Renal pelvis (tissue), 1 donor: ENCODE measurements at regions not wholly inside any gene's neighbourhood (a gene's known extent, or its start where the extent isn't known, plus 50 kb on each side); places are given as distances from the start of the nearest gene placed in this dataset.

Experiments used
- DNase-seq: peaks from one replicate; pipeline ENCODE4 v3.0.0-alpha.2; 2013

DNA sequence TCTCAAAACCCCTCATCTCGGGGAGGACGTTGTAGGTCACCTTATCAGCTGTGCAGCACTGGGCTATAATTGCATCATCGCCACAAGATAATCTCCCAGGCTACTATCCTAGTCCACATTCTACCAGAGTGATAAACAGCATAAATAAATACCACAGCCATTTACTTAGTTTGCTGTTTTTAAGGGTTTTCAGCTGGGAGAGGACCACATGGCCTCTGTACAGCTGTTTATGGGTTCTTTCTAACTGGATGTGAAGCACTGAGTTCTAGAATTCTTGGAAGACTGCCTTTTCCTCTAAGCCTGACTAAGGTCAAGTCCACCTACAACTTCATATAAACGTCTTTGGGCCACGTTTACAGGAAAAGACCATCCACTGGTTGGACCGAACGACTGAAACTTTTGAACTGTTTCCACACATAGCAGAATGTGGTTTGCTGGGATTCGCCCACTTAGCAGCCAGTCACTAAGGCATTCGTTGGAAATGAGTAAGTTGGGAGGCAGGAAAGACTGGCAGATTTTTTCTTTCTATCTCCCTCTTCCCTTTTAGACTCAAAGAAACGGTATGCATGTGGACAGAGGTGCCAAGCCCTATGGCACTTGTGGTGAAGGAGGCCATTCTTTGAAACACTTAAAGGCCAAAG lies 752.5 kb upstream of the SGCG start:
- no peak for DNase-seq

DNA sequence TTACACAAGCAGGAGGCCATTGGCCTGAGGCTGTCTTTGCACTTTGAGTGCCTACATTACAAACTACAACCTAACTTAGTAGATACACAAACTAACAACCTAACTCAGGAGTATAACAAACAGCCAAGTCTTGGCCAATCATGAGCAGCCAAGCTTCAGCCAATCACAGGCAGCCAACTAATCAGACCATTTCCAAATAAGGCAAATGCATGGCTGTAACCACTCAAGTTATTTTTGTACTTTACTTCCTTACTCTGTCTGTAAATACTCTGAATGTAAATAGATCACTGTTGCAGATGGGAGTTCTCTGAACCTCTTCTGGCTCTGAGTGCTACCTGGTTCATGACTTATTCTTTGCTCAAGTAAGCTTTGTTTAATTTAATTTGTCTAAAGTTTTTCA lies 748.1 kb upstream of the SGCG start:
- DNase-seq, result no peak

DNA sequence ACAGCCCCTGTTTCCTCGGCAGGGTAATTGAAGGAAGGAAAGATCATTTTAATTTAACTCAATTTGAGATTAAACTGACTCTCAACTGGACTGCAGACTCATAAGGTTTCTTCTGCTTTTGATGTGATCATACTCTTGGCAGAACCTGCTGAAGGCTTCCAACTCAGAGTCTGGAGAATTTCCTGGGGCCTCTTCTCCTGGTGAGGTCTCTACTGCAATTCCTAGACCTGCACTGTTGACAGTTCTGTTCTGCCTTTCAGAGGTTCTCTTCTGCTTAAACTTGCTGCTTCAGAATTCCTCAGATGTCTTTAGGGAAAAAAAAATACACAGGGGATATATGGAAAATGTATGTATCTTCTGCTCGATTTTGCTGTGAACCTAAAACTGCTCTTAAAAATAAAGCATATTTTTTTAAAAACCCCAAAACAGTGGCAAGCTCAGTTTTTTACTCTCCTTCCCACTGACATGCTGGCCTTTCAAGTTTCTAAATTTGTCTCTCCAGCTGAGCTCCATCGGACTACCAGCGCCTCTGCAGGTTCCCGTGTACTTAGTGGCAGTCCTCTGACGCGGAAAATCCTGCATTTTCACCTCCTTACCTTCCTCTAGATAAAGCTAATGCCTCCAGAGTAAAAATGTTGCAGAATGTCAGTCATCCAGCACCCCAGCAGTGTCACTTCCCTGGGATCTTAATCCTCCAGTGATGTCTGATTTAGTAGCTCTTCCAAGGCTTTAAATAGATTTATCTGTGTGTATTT lies 733.5 kb upstream of the SGCG start:
- DNase-seq, result no peak

DNA sequence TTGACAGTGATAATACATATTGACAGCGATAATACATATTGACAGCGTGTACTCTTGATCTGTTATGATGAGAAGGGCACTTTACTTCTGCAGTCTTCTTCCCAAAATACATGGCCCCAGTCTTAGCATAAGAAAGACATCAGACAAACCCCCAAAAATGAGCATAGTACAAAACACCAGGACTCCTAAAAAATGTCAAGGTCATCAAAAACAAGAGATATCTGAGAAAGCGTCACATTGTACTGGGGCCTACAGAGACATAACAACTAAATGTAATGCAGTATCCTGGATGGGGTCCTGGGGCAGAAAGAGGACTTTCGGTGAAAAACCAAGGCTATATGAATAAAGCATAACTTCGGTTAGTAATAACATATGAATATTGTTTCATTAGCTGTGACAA lies 731.5 kb upstream of the SGCG start:
- no peak for DNase-seq

DNA sequence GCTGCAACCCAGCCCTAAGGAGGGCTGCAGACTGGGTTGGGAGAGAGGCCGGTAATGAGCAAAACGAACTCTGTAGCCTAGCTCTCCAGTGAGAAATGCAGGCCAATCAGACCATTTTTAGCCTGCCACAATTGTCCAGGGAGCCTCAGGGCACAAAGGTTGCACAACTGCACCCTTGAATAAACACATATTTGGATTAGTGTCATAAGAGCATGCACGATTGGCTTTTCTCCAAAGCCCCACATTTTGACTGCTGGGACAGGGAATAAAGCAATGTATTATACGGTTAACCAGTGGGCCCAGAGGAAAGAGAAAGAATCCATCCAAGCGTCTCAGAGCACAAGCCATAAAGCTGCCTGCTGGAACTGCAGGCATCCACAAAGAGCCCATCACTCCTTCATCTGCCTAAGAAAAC lies 729.4 kb upstream of the SGCG start:
- peak; percentile 42 for DNase-seq

DNA sequence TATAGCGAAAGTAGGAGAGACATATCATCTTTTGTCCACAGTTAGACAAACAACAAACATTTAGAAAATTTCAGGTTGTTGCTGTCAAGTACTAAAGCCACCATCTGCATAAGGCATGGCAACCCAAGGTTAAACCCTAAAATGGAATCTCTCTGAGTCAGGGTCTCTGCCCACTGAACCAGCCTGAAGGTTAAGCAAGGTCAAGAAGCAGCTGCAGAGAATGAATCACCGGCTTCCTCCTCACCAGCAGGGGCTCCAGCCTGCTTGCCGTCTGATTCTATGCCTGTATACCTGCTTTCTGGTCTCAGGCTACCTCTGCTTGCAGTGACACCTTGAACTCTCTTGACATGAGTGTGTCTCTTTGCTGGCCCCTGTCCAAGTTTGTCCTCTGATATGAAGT lies 726.2 kb upstream of the SGCG start:
- no peak for DNase-seq

DNA sequence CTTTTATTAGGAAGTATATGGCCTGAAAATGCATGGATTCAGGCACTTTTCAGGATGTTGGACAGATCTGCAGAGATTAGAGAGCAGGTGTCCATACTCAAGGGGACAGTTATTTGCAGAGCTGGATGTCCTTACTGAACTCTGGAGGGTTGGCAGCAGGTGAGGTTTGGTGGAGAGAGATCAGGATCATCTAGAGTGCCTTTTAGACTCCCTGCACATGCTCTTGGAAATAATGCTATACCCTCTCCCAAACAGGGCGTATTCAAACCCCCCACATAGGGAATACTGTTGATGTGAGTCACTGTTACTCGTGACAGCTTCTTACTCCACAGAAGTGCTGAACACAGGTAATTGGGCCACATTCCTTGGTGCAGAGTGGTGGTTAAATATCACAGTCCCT lies 725.7 kb upstream of the SGCG start:
- DNase-seq, result no peak

DNA sequence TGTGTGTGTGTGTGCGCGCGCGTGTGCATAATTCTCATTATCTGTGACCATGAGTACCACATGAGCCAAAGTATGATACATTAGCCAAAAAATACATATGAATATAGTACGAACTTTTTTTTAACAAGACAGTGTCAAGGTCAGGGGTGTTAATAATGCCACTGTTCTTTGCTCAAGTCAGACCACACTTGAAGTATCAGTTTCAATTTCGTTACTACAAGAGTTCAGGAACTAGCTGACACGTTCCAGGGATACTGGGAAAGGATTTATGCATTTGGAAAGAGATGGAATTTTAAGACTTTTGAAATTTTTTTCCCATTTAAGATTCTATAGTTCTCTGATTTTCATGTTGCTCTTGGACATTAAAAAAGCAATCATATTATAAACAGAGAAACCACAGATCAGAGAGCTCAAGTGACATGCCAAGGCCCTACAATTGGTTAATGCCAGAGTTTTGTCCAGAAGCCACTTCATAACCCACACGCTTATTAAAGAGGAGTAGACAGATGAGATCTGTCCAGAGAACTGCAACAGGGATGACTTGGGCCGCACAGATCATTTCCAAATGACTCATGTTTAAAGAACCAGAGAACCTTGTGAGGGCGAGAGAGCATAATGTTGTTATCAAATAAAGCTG lies 718.8 kb upstream of the SGCG start:
- DNase-seq, result no peak

DNA sequence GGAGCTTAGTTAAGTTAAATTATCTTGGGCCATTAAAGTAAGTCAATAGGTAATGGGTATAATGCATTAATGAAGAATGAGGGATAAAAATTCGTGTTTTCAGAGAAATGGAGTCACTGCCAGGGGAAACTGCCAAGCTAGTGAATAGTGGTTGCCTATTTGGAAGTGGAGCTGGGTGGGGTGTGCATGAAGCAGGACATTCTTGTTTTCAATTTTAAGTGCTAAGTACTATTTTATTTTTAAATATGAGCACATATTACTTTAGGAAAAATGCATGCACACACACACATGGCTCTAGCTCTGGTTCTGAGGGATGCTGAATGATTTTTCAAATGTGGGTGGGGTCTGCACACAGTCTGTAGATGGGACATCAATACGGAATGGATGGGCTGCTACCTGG lies 717.7 kb upstream of the SGCG start:
- DNase-seq, result no peak

DNA sequence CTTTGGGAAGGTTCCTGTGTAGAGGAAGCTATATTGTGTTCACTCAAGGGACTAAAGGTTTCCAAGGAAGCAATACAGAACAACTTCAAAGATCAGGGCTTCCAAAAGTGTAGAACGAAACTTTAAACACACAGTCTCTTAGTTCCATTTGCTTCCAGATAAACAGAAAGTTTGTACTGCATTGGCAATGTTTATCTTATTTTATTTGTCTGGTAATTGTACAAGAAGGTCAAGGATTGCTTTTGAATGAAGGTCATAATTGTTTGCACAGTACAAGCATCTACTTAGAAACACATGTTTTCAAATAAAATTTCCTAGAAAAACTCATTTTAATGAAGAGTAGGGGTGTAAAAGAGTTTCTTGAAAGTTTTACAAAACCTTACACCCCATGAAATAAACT lies 712.7 kb upstream of the SGCG start:
- DNase-seq, result no peak

DNA sequence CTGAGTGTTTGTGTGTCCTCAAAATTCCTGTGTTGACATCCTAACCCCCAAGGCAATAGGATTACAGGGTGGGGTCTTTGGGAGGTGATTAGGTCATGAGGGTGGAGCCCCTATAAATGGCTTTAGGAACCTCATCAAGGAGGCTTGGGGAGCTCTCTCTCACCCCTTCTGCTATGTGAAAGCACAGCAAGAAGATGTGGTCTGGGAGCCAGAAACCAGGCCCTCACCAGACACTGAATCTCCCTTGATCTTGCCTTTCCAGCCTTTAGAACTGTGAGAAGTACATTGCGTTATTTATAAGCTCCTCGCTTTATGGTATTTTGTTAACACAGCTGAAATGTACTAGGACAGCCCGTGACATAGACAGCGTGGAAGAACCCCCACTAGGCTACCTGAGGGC lies 712.0 kb upstream of the SGCG start:
- no peak for DNase-seq

DNA sequence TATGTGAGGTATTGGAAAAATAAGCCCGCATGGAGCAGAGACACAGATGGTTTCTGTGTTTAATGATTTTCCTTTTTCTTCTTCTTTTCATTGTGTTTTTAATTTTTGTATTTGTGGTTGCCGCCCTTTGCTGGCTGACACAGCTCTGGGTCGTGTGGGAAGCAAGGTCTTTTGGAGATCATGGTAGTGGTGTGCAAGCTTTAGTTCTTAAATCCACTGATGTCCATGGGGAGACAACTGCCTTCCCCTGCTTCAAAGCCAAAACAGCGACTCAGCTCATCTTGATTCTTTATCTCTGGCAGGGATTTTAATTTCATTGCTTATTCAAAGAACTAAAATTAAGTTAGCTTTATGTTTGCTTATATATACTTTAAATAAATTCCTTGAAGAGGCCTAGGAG lies 711.3 kb upstream of the SGCG start:
- no peak for DNase-seq

DNA sequence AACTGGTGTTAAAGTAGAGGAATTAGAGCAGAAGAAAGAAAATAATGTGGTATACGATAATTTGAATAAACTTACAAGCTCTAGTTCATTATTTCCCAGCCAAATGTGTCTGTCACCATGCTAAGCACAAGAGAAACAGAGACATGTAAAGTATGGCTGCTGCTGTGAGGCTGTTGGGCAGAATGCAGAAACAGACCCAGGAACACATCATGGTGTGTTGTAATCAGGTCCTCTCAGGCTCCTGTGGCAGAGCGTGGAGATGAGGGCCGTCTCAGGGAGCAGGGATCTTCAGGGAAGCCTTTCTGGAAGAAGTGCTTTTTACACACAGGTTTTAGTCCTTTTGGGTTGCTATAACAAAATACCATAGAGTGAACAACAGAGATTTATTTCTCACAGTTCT lies 710.7 kb upstream of the SGCG start:
- DNase-seq, result no peak

DNA sequence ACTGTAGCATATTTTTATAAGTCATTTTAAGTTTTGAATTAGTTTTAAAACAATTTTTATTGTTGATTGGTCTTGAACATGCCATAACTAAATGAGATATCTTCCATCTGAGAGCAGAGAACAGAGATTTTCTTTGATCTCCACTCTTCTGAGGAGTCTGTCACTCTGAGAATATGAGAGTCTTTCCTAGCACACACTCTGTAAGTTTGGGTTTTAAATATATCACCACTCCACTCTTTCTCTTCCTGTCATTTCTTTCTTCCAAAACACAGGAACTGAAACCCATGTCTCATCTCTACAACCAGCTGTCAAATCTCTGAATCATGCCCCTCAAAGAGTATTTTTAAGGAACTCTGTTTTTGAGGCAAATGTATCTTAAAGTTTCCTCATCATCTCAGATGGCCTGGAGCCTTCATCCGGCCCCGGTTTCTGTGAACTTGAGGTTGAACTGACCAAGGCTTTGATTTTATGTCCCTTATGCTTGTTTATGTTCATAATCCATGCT lies 698.2 kb upstream of the SGCG start:
- no peak for DNase-seq

DNA sequence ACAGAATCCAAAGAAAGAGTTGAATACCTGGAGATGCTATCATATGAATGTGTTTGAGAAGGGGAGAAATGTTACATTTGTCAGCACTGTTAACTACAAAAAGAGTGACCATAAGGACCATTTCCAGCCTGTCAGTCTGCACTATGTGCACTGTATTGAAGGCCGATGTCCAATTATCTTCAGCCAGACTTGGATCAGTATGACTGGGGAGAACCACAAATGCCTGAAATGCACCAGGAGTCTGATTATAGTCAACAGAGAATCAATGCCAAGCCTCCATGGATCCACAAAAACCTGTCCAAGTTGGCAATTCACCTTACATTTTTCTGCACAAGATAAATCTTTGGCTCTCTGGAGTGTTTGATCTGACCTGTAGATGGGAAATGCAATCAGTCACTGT lies 697.5 kb upstream of the SGCG start:
- no peak for DNase-seq

DNA sequence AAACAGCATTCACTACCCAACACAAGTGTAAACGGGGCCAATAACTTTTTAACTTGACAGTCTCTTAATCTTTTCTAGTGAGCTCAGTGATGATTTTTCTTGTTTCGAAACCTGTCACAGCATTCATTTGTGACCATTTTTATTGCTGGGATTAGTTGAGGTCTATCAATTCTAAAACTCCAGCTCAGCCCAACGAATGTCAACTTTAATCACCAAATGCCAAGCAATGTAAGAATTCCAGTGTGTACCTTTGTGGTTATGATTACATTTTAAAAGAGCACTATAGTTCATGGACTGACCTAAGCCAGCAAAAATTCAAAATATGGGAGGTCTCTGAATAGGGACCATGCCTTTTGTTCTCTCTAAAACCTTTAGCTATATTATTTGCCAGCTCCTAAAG lies 694.3 kb upstream of the SGCG start:
- no peak for DNase-seq

DNA sequence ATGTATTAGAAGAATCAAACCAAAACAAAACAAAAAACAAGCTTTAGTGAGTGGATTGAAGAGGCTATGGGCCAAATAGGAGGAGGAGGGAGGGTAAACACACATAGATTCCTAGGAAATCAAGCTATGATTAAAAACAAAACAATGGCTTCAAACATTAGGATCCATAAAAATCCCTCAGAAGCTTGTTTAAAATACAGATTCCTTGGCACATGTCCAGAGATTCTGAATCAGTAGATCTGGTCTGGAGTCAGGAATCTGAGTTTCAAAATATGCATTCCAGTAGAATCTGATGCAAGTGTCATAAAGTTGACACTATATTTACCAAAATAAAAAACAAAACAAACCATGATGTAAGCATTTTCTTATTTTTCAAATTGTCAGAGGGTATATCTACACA lies 692.8 kb upstream of the SGCG start:
- DNase-seq, result no peak

DNA sequence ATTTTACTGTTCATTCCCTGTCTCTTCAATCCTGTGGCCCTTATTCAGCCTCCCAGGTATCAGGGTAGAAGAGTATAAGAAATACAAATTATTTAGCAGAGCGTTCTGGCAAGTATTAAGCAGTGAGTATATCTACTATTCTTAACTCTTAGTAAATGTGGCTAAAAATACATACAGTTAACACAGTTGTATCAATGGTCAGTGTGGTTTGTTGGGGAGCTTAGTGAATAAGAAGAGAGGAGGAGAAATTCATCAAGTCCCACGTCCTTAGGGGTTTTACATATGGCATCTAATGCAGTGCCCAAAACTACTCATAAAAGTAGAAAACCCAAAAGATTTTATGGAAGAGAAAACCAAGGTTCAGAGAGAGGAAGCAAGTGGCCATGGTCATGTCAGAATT lies 691.0 kb upstream of the SGCG start:
- no peak for DNase-seq

DNA sequence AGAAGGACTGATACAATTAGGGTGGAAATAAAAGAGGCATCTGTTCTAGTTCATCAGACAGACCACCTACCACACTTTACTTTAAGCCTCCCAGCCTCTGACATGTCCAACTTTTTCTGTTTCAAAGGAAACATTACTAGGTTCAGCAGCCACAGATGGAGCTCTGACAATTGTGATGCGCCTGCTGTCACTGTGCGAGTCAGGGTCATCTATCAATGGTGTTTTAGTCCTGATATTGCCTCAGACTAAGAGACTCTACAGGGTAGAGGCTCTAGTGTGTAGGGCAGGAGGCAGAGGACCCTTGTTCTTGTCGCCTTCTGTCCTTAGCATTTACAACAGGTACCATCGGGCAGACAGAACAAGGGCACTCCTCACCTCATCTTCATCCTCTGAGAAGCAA lies 685.0 kb upstream of the SGCG start:
- no peak for DNase-seq

DNA sequence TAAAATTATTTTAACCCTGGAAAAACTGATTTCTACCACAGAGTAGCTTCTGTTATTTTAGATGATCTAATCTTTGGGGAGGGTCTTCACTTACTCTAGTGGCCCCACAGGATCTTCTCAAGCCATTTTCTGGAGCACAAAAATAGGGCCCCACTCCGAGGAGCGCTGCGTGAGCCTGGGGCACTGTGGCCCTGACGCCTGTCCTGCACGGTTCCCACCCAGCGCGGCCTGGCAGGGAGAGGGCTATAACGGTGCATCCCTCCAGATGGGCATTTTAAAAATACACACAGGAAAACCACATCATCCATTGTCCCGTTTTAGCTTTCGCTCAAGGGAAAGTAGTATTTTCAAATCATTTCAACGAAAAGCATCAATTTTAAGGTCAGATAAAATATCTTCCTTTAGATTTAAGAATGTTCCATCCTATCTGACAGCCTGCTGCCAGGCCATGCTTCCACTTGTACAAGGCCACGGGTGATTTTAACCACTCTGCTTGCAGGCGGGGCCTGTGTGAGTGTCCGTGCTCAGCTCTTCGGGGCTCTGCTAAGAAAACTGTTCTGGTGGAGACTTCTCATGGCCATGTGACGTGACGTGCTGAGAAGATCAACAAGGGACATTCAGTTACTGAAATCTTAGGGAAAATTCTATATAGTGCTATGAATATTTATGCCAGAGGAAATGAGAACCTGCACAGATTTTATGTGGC lies 683.8 kb upstream of the SGCG start:
- no peak for DNase-seq

DNA sequence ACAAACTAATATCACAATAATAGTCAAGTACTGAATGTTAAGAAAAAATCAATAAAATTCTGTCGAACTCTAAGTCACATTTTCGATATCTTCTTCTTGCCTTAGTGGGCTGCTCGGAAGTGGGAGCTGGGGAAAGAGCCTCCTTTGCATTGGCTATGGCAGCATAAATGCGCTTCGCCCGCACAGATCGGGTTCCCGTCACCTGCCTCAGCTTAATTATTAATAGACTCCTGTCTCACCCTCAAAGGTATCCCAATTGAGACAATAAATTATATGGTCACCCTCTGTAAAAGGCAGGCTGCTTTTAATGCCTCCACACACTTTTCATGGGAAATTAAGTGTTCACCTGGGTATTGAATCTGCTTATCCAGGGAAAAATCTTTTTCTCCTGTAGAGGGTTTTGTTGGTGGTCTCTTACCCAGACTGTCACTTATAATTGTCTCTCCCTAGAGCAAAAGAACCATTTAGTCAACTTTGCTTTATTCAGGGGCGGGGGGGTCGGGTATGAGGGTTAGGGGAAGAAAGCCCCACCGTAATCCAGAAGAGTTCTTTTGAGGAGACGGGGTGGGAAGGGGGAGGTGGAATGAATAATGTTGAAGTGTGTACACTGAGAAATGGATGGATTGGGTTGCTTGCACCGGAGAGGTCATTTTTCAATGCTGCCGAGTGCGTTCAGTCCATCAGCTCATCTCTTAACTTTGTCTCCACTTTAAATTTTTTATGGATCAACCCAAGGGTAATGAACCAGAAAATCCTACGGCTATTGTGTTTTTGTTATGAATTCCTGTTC lies 682.6 kb upstream of the SGCG start:
- peak; percentile 31 for DNase-seq

DNA sequence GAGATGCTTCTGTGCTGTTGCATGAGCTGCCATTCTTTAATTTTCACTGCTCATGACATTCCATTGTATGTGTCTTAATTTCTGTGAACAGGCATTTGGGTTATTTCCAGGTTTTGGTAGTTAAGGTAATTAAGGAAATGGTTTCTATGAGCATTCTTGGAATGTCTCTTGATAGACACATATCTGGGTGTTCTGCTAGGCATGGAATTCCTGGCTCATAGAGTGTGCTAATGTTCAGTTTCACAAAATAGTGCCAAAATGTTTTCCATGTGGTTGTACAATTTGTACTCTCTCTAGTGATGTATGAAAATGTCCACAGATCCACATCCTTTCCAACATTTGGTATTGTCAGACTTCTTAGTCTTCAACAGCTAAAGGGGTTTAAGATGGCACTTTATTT lies 680.9 kb upstream of the SGCG start:
- DNase-seq, result no peak
